Hypothalamus (tissue), 51 donors: ENCODE measurements at regions not wholly inside any gene's neighbourhood (a gene's known extent, or its start where the extent isn't known, plus 50 kb on each side); places are given as distances from the start of the nearest gene placed in this dataset.
"Not testable (repeated sequence)": the region's sequence is repeated elsewhere in the genome, so short reads cannot be mapped to it uniquely, and the experiment has no call there.

ENCODE experiments used
- DNase-seq, 51 donors: peaks; one replicate each; lab custom pipeline; 2025; lab: John Stamatoyannopoulos, UW

GRCh38 chr4:117533501-117533900 lies 448.1 kb upstream of the TRAM1L1 start:
- DNase-seq: no peak

- DNase-seq: no peak
Observed at GRCh38 chr4:117545039-117545438, 459.7 kb upstream of the TRAM1L1 start.

- DNase-seq: no peak
Observed at GRCh38 chr4:117549524-117549923, 464.1 kb upstream of the TRAM1L1 start.

GRCh38 chr4:117550085-117550484 lies 464.7 kb upstream of the TRAM1L1 start:
- DNase-seq: no peak

GRCh38 chr4:117560329-117560728 lies 474.0 kb upstream of the NDST3 start:
- peak in 1 of 51 donors; percentile 8 for DNase-seq

GRCh38 chr4:117574085-117574484 lies 460.2 kb upstream of the NDST3 start:
- no peak for DNase-seq

GRCh38 chr4:117575850-117576249 lies 458.4 kb upstream of the NDST3 start:
- DNase-seq: no peak

GRCh38 chr4:117577686-117578311 lies 456.5 kb upstream of the NDST3 start:
- no peak for DNase-seq

- no peak for DNase-seq
Observed at GRCh38 chr4:117588771-117589170, 445.5 kb upstream of the NDST3 start.

GRCh38 chr4:117596917-117597480 lies 437.3 kb upstream of the NDST3 start:
- no peak for DNase-seq

- DNase-seq: not testable (repeated sequence)
Observed at GRCh38 chr4:117599393-117599792, 434.9 kb upstream of the NDST3 start.

- DNase-seq: not testable (repeated sequence)
Observed at GRCh38 chr4:117600936-117601335, 433.4 kb upstream of the NDST3 start.

- no peak for DNase-seq
Observed at GRCh38 chr4:117610706-117611308, 423.5 kb upstream of the NDST3 start.

GRCh38 chr4:117621673-117622072 lies 412.6 kb upstream of the NDST3 start:
- DNase-seq: no peak

GRCh38 chr4:117623326-117623725 lies 411.0 kb upstream of the NDST3 start:
- no peak for DNase-seq

- DNase-seq: no peak
Observed at GRCh38 chr4:117626664-117627063, 407.6 kb upstream of the NDST3 start.

- no peak for DNase-seq
Observed at GRCh38 chr4:117634716-117635115, 399.6 kb upstream of the NDST3 start.

GRCh38 chr4:117637347-117637746 lies 396.9 kb upstream of the NDST3 start:
- no peak for DNase-seq

GRCh38 chr4:117640836-117641235 lies 393.4 kb upstream of the NDST3 start:
- DNase-seq: no peak

- DNase-seq: no peak
Observed at GRCh38 chr4:117641519-117641918, 392.8 kb upstream of the NDST3 start.

- no peak for DNase-seq
Observed at GRCh38 chr4:117654079-117654478, 380.2 kb upstream of the NDST3 start.

GRCh38 chr4:117660668-117661067 lies 373.6 kb upstream of the NDST3 start:
- DNase-seq: no peak
